HUDEP-2 (cell line): ENCODE measurements at regions not wholly inside any gene's neighbourhood (a gene's known extent, or its start where the extent isn't known, plus 50 kb on each side); places are given as distances from the start of the nearest gene placed in this dataset.

Experiments
- DNase-seq, 76 experiments: peaks; one replicate each; lab custom pipeline; 2025; ENCODE audit not compliant: unreplicated experiment in 76 of 76; lab: John Stamatoyannopoulos, UW

GRCh38 chr3:46091741-46092701 is 64.7 kb upstream of the XCR1 start:
- DNase-seq = no peak

- DNase-seq = no peak
Observed at GRCh38 chr3:46091046-46091445, 63.8 kb upstream of the XCR1 start.

- DNase-seq = no peak
Observed at GRCh38 chr3:46090161-46090591, 62.9 kb upstream of the XCR1 start.

GRCh38 chr3:46089237-46090011 is 62.1 kb upstream of the XCR1 start:
- DNase-seq = no peak

- DNase-seq = no peak
Observed at GRCh38 chr3:46087871-46088270, 60.6 kb upstream of the XCR1 start.

GRCh38 chr3:46086986-46087385 is 59.7 kb upstream of the XCR1 start:
- no peak for DNase-seq

GRCh38 chr3:46086083-46086437 is 58.8 kb upstream of the XCR1 start:
- no peak for DNase-seq

- no peak for DNase-seq
Observed at GRCh38 chr3:46085421-46086082, 58.3 kb upstream of the XCR1 start.

GRCh38 chr3:46083956-46084355 is 56.7 kb upstream of the XCR1 start:
- no peak for DNase-seq

GRCh38 chr3:46082849-46083248 is 55.6 kb upstream of the XCR1 start:
- no peak for DNase-seq

- no peak for DNase-seq
Observed at GRCh38 chr3:46082021-46082420, 54.7 kb upstream of the XCR1 start.

- DNase-seq = no peak
Observed at GRCh38 chr3:46080969-46081345, 53.7 kb upstream of the XCR1 start.

GRCh38 chr3:46080124-46080968 is 53.1 kb upstream of the XCR1 start:
- DNase-seq = no peak

GRCh38 chr3:46078712-46079400 is 51.6 kb upstream of the XCR1 start:
- DNase-seq = peak in 73 of 76 experiments; percentile 2 to 86 (median 68)
